ENCODE measurements at regions not wholly inside any gene's neighbourhood (a gene's known extent, or its start where the extent isn't known, plus 50 kb on each side); places are given as distances from the start of the nearest gene placed in this dataset.

- Histone ChIP-seq H3K4me3 (no peak overlapping the region), H3K36me3 (no peaks in the 10 kb centered on the region), H3K27me3 (no peaks in the 10 kb centered on the region), H3K4me1 (no peaks in the 10 kb centered on the region), H3K9me3 (peaks cover 8% of the 10 kb centered on the region), H3K27ac (no peak overlapping the region)
- ATAC-seq (no peak), DNase-seq (no peak)
- no peak for TF ChIP-seq CTCF (IDR thresholded peaks at IDR 0.05)
- intact Hi-C loops (cut with DNase I) = no loop called here
These were observed 257.6 kb downstream of the TEX29 start for GRCh38 chr13:111577956-111578605.

GRCh38 chr13:111584101-111584672 is 263.7 kb downstream of the TEX29 start:
- Histone ChIP-seq H3K36me3 (no peaks in the 10 kb centered on the region), H3K9me3 (no peaks in the 10 kb centered on the region), H3K27me3 (no peaks in the 10 kb centered on the region), H3K4me1 (no peaks in the 10 kb centered on the region), H3K27ac (no peak overlapping the region), H3K4me3 (no peak overlapping the region)
- no peak for DNase-seq
- TF ChIP-seq CTCF (IDR thresholded peaks at IDR 0.05) = no peak
- intact Hi-C loops (cut with DNase I) = no loop called here
- no peak for ATAC-seq

- Histone ChIP-seq H3K4me3 (no peak overlapping the region), H3K27ac (no peak overlapping the region), H3K36me3 (no peaks in the 10 kb centered on the region), H3K4me1 (no peaks in the 10 kb centered on the region), H3K27me3 (no peaks in the 10 kb centered on the region), H3K9me3 (no peaks in the 10 kb centered on the region)
- no peak for TF ChIP-seq CTCF (IDR thresholded peaks at IDR 0.05)
- intact Hi-C loops (cut with DNase I) = no loop called here
- ATAC-seq (no peak), DNase-seq (no peak)
These were observed 264.4 kb downstream of the TEX29 start for GRCh38 chr13:111584870-111585269.

GRCh38 chr13:111586291-111586690 is 265.8 kb downstream of the TEX29 start:
- Histone ChIP-seq H3K9me3 (no peaks in the 10 kb centered on the region), H3K4me1 (no peaks in the 10 kb centered on the region), H3K4me3 (no peak overlapping the region), H3K36me3 (no peaks in the 10 kb centered on the region), H3K27me3 (no peaks in the 10 kb centered on the region), H3K27ac (no peak overlapping the region)
- ATAC-seq = no peak
- intact Hi-C loops (cut with DNase I) = no loop called here
- no peak for TF ChIP-seq CTCF (IDR thresholded peaks at IDR 0.05)
- no peak for DNase-seq

GRCh38 chr13:111587249-111587648 is 266.8 kb downstream of the TEX29 start:
- DNase-seq (no peak), ATAC-seq (no peak)
- H3K4me3 ChIP-seq = no peak overlapping the region
- intact Hi-C loops (cut with DNase I) = no loop called here
- no peak for TF ChIP-seq CTCF (IDR thresholded peaks at IDR 0.05)
- H3K4me1 ChIP-seq = no peaks in the 10 kb centered on the region
- no peaks in the 10 kb centered on the region for H3K9me3 ChIP-seq
- no peak overlapping the region for H3K27ac ChIP-seq
- no peaks in the 10 kb centered on the region for H3K36me3 ChIP-seq
- H3K27me3 ChIP-seq = no peaks in the 10 kb centered on the region

Measured in upper lobe of right lung (tissue), 1 donor.